NCI-H69 (cell line): ENCODE measurements at regions not wholly inside any gene's neighbourhood (a gene's known extent, or its start where the extent isn't known, plus 50 kb on each side); places are given as distances from the start of the nearest gene placed in this dataset.

Source experiments
- DNase-seq: peaks from one replicate; lab custom pipeline; 2025; lab: John Stamatoyannopoulos, UW

DNA sequence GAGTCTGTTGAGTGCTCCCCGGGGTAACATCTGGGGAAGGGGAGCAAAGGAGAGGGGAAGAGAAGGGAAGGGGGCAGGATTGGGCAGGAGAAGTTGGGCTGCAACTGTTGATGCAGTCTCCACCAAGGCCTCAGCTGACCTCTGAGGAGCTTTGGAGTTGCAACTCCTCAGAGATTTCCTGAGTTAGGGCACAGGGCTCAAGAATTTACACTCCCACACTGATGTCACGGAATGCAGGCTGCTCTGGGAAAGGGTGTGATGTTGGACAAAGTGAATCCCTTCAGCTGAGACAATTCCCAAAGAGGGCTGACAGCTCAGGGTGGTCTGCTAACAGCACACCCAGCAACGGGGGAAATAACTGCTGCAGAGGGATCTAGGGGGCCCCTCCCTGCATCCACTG is 295.6 kb downstream of the PCNX1 start:
- no peak for DNase-seq

DNA sequence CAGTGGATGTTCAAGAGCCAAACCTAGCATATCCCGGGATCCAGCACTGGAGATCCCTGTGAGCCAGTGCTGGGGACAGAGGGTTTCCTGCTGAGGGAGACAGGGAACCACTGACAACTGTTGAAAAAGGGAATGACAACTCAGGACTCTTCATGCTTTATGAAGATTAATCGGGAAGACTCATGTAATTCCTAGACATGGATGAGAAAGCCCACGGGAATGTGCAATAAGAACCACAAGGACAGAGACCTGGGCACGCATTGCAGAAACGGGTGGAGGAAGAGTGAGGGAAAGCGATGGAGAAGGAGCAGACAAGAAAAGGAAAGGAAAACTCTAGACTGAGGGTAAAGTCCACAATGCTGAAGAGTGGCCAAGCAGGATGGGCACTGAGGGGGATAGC is 296.0 kb downstream of the PCNX1 start:
- DNase-seq = no peak

DNA sequence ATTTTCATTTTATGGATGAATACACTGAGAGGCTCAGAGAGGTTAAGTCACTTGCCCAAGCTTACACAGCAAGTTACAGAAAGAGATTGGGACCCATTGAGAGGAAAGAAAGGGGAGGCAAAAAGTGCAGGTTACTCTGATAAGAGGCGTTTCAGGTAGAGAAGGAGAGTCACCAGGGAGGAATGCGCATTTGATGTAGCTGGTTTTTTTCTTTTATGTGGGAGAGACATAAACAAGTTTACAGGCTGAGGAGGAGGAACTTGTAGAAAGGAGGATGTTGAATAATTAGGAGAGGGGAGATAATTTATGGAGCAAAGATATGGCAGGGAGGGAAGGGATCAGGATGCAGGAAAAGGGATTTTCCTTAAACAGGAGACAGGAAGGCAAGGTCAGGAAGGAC is 297.0 kb downstream of the PCNX1 start:
- no peak for DNase-seq

DNA sequence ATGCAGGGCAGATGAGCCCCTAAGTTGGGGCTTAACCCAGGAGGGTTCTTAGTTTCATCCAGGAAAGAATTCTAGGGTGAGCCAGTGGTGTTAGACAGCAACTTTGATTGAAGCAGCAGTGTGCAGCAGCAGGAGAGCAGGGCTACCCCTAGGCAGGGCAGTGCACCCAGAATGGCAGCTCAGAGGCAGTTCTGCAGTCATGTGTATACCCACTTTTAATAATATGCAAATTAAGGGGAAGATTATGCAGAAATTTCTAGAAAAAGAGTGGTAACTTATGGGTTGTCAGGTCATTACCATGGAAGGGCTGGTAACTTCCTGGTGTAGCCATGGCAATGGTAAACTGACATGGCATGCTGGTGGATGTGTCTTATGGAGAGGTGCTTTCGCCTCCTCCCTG is 297.5 kb downstream of the PCNX1 start:
- DNase-seq = no peak

DNA sequence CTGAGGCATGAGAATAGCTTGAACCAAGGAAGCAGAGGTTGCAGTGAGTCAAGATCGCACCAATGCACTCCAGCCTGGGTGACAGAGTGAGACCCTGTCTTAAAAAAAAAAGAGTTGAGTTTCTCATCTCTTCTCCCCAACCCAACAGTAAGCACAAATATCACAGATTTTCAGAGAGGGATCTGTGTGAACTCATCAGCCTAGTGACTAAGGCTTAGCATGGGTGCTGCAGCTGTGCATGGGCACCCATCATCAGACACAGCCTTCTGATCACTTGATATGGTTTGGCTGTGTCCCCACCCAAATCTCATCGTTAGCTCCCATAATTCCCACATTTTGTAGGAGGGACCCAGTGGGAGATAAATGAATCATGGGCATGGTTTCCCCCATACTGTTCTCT is 298.9 kb downstream of the PCNX1 start:
- DNase-seq = no peak

DNA sequence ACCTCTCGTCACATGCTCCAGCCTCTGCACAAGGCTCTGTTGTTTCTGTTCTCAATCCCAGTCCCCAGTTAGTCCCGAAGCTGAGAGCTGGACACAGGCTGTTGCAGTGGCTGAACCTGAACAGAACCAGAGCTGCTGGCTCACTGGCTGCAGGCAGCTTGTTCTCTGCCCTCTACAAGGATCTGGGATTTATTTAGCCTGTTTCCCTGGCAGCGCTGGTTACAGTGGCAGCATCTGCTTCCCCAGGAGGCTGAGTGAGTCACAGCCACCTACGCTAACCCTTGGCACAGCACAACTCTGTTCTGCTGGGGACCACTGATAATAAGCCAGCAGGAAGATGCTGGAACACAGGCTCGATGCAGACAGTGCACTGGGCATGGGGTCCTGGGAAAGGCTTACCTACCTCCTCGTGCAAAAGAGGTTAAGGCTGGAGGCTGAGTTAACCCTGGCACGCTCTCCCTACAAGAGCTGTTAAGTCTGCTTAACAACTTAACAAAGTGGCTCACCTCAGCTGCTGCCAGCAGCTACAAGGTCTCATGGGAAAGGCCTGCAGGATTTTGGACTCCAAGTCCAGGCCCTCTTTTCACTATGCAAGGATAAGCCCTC is 299.6 kb downstream of the PCNX1 start:
- peak; percentile 58 for DNase-seq

DNA sequence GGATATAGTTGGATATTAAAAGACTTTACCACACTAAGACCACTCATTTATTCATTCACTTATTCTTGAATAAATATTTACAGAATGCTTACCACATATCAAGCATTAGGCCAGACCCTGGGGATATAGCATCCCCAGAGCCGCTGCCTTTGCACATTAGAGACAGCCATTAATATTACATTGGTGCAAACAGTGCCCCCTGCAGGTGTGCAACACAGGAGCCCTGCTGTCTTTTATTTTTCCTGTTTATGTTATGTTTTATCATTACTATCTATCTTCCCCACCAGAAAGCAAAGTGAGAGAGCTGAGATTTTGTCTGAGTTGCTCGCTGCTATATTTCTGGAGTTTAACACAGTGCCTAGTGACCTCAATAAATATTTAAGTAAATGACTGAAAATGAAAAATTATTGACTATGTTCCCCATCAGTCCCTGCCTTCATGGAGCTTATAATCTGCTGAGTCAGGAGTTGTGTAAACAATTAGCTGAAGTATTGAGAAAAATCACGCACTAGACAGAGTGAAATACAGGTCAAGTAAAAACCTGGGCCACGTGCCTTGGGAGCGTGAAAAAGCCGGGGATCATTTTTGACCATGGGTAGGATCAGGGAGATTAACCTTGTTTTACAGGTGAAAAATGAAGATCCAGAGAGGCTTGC is 301.6 kb downstream of the PCNX1 start:
- DNase-seq = peak; percentile 6

DNA sequence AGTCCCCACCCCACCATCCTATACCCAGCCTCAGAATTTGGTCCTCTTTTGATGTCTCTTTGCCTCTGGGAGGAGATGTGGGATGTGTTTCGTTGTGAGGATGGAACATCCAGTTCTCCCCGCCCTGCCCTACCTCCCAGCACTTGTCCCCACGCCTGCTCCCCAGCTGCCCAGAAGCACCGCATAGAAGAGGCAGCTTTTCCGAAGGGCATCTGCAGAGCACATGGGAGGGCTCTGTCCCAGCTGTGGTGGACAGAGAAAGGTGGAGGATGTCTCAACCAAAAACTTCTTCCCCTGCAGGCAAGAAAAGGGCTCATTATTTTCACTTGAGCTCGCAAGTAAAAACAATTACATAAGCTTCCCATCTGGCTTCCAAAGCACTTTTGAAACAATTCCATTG is 302.6 kb downstream of the PCNX1 start:
- DNase-seq = no peak

DNA sequence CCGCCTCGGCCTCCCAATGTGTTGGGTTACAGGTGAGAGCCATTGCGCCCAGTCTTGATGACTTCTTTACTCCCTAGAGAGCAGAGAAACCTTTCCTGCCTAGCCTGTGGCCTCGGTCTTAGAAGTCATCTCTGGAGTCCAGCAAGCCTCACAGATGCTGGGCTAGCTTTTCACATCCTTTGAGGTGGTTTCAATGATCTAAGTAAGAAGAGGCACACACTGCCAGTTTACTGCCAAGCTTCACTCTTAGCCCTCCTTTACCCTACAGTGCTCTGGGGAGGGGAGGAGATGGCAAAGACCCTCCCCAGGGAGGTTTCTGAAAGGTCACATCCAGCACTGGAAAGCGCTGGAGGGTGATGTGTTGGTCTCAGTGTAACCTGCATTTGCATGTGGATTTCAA is 304.8 kb downstream of the PCNX1 start:
- DNase-seq = no peak

DNA sequence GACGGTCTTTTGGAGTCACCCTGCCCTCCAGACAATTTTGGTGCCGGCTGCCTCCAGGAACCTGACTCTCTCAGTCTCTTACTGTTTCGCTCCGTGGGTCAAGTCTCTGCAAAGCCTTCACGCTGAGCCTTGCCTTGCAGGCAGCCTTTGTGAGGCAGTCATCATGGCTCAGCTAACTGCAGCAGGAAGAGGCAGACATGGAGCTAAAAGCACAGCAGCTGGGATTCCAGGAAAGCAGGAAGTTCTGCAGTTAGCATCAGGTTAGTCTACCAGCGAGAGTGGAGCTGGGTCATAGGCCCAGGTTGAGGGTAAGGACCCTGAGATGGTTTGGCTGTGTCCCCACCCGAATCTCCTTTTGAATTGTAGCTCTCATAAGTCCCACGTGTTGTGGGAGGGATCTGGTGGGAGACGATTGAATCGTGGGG is 305.4 kb downstream of the PCNX1 start:
- peak; percentile 72 for DNase-seq

DNA sequence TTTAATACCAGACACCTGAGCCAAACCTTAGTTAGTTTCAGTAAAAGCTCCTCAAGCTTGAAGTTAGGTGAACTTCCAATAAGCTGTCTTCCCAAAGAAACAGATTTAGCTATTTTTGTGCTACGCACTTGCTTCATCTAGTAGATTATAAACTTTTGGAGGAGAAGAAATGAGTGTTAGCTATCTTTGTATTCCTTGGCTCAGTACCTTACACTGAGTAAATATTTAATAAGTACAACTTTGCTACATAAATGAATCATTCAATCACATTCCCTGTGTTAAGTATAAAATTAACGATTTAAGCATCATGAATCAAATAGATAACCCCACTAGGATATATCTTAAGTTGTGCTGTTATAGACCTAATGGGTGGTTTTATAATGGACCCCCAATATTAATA is 307.0 kb downstream of the PCNX1 start:
- no peak for DNase-seq

DNA sequence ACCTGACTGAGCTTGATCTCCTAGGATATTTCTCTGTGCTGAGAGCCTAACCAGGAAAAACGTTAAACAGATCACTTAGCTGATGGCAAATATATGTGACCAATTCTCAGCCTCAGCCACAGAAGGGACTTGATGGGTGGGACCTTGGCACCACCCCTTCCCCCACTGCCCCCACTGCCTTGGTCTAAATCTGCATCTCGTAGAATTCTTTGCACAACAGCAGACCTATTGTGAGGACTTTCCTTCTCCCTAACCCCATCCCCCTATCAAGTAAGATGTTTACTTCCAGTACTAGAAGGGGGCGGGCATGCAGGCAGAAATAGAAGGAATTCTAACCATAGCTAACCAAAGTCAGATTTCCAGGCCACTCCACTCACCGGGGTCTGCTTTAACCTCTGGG is 313.2 kb downstream of the PCNX1 start:
- DNase-seq = no peak

DNA sequence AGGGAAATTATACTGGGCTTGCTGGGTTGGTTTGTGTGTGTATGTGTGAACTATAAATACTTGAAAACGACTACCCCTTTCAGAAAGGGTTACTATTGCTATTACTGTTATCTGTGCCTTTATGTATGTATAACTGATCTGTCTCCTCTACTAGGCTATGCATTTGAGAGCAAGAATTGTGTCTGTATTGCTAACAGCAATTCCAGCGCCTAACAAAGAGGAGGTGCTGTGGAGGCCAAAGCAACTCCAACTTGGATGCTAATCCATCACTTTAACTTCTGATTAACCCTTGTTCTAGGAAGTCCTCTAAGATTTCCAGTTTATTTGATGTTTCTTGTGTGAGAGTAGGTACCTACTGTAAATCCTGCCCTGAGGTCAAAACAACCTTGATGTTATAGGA is 313.9 kb downstream of the PCNX1 start:
- DNase-seq = no peak

DNA sequence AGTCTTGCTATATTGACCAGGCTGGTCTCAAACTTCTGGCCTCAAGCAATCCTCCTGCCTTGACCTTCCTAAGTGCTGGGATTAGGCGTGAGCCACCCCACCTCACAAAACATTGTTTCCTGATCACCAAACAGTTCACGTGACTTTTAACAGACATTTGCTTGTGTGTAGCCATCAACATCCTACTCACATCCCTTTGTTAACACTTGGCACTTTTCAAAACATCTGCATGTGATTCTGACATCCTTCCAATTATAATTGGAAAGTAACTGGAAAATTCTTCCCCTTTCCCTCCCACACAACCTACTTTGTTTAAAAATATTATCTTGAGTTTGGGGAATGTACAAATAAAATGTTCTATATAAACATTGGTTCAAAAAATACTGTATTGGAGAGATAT is 317.9 kb downstream of the PCNX1 start:
- no peak for DNase-seq

DNA sequence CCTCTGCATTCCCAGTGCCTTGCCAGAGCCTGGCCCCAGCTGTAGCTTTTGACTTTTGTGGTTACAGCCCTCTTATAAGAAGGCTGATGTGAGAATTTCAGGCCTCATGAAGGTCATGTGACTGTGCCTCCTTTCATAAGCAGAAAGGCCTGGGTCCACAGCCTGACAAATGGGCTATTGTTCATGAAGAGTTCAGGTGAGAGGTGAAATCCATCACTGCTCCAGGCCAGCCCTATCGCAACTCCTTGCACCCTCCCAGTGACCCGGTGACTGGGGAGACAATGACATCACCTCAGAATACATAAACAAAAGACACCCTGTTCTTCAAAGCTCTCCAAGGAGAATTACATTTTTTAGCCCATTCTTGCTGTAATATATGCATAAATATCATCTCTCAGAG is 321.5 kb downstream of the PCNX1 start:
- no peak for DNase-seq

DNA sequence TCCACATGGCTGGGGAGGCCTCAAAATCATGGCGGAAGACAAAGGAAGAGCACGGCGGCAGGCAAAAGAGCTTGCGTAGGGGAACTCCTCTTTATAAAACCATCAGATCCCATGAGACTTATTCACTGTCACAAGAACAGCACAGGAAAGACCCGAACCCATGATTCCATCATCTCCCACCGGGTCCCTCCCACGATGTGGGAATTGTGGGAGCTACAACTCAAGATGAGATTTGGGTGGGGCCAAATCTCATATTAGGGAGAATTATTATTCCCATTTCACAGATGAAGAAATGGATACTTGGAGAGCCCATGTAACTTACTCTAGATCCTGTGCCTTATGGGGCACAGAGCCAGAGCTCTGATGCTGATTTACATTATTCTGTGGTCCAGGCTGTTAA is 322.6 kb downstream of the PCNX1 start:
- DNase-seq = no peak

DNA sequence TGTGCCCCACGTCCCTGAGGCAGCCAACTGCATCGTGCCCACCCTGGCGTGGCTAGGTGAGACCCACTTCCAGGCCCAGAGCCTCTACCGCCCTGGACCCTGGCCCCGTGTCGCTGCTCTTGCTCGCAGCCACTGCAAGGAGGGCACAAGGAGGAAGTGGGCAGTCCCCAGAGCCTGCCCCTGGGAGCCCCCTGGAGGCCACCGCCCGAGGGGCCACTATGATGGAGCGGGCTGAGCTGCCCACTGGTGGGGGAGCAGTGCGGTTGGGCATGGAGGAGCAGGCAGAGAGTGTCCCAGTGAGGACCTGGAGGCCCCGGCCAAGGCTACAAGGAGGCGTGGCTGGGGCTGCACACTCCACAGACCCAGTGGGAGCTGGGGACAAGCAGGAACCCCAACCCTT is 323.6 kb downstream of the PCNX1 start:
- no peak for DNase-seq

DNA sequence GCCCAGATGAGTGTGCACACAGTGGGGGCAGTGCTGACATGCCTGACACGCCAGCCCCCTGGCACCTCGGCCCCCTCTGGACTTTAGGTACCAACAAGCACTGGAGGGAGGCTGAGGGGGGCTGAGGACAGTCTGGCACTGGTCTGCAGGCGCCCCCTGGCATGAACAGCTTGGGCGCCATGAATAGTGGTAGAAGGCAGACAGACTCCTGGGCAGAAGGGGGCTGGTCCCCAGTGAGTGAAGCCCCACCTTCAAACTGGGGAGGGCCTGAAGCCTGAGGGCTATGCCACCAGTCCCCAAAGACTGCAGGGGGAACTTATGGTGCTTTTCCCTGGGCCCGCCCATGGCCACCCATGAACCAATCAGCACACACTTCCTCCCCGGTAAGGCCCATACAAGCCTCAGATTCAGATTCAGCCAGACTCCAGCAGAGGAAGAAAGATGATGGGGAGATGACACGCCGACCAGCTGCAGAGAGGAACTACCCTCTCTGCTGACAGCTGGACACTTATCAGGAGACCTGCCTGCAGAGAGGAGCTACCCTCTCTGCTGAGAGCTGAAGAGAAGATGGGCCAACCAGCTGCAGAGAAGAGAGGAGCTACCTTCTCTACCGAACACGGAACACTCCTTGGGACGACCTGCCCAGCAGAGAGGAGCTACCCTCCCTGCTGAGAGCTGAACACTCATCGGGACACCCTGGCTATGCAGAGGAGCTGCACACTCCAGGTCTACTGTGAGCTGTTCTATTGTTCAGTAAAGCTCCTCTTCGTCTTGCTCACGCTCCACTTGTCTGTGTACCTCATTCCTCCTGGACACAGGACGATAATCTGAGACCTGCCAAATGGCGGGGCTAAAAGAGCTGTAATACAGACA is 324.5 kb downstream of the PCNX1 start:
- peak; percentile 89 for DNase-seq

DNA sequence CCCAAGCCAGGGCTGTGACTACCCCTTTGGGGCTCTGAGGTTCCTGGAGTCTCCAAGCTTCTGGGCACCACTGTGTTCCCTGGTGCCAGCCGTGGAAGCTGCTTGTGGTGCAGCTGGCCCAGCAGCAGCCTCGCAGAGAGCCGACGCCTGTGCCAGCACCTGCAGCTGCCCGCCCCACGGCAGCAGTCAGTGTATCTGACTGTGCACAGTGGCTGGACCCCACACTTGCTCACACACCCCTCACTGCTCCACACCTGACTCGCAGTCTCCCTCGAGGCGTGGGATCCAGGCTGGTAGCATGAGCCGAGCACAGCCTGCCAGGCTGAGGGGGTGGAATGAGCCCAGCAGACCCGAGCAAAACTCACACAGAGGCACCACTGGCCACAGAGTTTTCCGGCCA is 325.2 kb downstream of the PCNX1 start:
- DNase-seq = peak; percentile 69

DNA sequence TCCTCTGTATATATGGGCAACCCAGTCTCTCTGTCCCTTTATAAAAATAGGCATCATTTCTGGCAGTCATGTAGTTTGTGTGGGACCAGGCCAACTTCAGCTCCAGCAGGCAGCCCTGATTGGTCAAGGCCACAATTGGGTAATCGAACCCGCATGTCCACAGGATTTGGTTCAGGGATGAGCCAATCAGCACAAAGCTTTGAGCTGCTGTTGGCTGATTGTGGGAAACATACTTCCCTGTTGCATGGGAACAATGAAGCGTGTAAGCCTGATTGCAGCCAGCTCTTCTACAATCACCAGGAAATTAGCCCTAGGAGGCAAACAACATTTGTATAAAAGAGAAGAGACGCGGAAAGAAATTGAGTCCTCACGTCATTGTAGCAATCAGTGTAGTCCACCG is 328.6 kb downstream of the PCNX1 start:
- DNase-seq = peak; percentile 92

DNA sequence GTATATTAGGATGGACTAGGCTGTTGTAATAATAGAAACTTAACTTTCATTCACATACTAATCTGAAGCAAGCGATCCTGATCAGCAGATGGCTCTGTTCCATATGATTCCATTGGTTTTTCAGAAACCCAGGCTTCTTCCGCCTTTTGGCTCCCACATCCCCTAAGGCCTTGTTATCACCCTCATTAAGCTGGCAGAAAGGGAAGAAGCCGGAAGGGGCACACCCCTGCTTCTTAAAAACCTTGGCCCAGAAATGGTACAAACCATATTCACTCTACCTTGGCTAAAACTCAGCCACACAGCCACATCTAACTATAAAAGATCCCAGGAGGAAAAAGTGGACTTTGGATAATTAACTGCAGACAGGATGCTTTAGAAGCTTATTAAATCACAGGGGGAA is 329.2 kb downstream of the PCNX1 start:
- DNase-seq = peak; percentile 84

DNA sequence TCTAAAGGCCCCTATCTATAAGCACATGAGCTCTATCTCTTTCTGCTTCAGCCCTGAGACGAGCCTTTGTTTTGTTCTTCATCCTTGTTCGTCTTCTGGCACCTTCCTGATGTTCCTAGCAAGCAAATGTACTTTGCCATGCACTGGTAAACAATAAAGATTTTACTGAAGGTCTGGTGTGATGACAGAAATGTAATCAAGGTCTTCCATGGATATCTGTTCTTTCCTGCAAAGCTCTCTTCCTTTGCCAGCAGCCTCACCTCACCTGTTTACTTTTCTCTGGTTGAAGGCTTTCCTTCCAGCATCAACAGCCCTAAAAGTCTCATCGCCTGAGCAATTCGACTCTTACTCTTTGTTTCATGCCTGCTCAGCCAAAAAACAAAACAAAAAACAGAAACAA is 330.3 kb downstream of the PCNX1 start:
- DNase-seq = no peak

DNA sequence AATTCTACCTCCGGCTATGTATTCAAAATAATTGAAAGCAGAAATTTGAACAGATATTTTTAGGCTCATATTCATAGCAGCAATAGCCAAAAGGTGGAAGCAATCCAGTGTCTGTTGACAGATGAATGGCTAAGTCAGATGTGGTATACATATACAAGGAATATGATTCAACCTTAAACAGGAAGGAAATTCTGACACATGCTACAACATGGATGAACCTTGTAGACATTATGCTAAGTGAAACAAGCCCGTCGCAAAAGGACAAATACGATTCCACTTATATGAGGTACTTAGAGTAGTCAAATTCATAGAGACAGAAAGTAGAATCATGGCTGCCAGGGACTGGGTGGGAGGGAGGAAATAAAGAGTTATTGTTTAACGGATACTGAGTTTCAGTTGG is 331.6 kb downstream of the PCNX1 start:
- DNase-seq = no peak
